HK-2 (cell line): ENCODE measurements at regions not wholly inside any gene's neighbourhood (a gene's known extent, or its start where the extent isn't known, plus 50 kb on each side); places are given as distances from the start of the nearest gene placed in this dataset.
"Not testable (repeated sequence)": the region's sequence is repeated elsewhere in the genome, so short reads cannot be mapped to it uniquely, and the experiment has no call there.

Source experiments
- DNase-seq: peaks from one replicate; pipeline ENCODE4 v3.0.0-alpha.2; 2018; ENCODE audit not compliant: unreplicated experiment

DNA sequence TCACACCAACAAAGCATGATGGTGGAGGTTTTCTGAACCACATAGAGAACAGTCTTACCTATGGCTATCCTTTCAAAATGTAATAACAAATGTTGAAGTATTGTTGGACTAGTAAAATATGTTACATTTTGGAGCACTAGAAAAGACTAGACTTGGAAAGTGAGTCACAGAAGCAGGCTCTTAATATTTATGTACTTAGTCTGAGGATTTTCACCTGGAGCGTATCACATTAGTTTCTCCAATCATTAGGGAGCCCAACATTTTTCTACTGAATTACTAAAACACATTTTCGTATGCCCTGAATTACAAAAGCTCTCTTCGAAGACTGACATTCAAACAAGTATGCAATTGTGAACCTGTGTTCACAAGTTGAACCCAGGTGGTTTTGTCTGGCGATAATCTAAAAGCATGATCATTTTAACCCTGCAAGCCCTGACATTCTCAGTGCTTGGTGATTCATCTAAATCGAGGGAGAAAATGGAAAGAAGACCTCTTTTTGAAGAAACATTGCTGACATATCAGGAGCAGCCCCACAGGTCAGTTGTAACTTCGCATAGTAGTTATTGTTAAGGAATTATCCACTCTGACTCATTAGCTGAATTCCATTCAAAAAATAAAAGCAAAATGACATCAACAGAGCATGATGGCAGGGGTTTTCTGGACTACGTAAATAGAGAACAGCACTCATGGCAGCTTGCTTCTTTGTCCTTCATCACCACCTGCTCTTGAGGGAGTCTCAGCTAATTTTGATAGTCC is 679.8 kb upstream of the NECTIN3 start:
- DNase-seq, result no peak

DNA sequence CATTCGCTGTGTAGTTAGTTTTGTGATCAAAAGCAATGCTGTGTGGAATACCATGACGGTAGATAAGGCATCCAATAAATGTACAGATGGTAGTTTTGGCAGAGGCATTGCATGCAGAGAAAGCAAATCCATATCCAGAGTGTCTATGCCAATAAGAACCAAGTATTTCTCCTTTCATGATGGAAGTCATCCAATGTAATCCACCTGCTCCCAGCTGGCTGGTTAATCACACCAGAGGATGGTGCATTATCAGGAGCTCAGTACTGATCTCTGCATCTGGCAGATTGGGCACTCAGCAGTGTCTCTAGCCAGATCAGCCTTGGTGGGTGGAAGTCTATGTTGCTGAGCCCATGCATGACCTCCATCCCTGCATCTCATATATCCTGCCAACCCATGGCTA is 677.7 kb upstream of the NECTIN3 start:
- no peak for DNase-seq

DNA sequence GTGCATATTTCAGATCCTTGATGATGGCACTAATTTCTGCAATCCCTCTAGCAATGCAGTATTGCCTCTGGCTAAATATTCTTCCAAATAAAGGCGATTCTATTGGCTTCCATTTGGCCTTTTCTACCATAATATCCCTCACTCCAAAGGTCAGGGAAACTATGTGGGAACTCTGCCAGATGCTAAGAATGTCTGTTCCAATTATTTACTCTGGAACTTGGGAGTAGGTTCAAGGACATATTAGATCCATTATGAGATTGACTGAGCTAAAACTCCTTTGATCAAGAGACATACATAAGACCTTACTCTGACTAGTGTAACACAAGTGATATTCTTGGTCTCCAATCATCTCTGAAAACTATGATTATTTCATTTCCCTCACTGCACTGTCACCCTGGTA is 674.5 kb upstream of the NECTIN3 start:
- DNase-seq, result no peak

DNA sequence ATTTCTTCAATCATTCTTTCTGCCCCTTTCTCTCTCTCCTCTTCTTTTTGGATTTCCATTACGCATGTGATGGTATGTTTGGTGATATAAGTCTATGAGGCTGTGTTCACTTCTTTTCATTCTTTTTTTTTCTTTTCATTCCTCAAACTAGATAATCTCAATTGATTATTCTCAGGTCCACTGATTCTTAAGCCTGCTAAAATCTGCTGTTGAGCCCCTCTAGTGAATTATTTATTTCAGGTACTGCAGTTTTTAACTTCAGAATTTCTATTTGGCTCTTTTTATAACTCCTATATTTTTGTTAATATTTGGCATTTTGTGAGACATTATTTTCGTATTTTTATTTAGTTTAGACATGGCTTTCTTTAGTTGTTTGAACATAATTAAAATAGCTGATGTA is 671.3 kb upstream of the NECTIN3 start:
- no peak for DNase-seq

DNA sequence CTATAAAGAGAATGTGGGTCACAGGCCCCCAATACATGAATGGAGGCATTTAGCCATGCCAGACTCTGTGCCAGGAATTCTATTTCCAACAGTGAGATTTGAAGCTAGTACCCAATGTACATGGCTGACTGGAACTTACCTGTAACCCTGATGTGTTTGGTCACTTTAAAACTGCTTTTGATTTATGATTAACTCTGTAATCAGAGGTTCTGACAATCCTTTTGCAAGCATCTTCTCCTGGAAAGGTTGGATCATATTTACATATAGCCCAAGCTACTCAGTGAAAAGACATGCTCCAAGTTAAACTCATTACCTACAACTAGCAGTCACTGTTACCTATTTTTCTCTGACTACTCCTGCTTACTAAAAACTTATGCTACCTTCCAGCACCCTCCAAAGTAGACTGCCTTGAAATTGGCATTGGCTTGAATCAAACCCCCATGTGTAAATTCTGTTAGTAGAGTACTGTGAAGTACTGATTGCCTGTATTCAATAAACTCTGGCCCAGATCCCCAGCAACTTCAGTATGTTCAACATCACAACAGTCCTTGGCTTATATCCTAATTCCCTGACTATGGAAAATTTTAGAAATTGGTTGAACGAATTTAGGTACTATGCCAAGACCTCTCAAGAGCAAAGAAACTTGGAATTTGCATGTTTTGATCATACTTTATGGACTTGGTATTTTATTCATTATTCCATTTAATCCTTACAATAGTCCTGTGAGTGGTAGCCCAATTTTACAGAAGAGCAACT is 665.6 kb upstream of the NECTIN3 start:
- no peak for DNase-seq

DNA sequence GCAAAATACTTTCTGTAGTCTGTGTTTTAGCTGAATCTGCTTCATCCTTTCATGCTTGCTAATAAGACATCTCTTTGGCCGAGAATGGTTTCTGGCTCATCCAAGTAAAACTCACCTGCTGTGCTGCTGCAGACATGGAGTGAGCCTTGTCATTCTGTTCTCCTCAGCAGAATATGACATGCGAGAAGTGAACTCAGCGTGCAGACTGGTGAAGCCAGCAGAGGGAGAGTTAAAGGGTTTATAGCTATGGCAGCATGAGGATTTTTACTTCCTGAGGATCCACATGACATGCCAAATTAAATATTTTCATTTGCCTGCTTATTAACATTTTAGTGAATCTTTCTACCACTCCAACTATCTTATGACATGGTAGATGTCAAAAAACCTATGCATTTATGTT is 658.4 kb upstream of the NECTIN3 start:
- DNase-seq, result no peak

DNA sequence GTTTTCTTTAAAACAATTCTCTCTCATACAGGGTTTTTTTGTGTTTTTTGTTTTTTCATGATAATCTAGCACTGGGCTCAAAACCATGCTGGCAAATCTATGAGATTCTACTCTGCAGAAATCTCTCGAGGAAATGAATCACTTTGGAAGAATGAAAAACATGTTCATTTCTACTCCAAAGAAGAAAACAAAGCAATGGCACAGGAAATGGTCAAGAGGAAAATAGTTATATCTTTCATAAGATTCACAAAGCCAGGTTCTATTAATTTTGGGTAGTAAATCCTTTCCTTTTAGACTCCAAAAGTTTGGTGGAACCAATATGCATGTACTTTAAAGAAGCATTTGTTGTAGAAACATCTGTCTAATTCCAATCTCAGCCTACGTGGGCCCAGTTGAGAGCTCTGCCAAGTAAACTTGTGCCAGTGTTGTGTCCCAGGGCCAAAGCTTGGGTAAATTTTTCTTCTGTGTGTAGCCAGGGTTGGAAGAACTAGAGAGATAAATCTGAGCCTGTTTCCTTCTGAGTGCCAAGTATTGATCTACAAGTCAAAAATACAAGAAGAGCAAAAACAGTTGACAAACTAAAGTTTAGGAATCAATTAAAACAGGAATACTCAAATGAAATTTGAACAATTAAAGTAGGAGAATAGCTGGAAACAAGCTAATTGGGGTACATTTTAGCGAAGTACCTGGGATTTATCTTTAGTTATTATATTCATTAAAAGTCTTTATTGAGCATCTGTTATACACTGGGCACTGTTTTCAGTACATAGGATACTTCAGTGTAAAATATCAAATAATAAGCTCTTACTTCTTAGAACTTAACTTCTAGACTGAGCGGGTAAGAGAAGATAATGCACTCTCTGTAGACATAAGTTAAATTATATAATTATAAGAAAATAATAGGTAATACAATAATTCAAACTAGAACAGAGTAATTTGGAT is 657.5 kb upstream of the NECTIN3 start:
- peak; percentile 7 for DNase-seq

DNA sequence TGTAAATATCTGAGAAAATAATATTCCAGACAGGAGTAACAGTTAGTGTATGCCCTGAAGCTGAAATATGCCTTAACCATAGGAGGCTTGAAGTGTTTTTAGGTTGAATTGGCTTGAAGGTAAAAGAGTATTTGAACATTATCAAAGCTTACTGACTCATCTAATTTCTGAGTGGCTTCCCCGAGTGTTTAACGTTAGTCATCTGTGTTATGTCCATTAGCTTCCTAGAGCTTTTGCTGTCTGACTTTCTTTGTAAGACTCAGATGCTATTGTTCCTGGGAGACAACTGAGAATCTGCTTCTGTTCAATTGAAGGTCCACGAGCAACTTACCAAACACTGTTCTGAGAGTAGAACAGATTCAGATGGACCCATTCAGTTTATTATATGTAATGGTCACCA is 656.8 kb upstream of the NECTIN3 start:
- DNase-seq, result peak; percentile 8

DNA sequence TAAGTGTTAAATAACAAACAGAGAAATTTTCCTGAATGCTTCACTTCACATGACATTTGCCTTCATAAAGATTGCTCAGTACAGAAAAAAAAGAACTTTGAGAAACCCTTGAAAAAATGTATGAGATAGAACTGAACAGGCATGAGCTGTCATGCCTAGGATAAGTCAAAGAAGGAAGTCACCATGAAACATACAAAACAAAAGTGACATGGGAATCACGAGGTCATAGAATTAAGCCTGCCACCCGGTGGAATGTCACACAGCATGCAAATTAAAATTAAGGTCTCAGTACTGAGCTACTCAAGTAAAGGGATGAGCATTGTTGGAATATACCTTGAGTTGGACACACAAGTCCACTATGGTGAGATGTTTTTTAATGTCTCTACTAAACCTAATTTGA is 652.5 kb upstream of the NECTIN3 start:
- peak; percentile 15 for DNase-seq

DNA sequence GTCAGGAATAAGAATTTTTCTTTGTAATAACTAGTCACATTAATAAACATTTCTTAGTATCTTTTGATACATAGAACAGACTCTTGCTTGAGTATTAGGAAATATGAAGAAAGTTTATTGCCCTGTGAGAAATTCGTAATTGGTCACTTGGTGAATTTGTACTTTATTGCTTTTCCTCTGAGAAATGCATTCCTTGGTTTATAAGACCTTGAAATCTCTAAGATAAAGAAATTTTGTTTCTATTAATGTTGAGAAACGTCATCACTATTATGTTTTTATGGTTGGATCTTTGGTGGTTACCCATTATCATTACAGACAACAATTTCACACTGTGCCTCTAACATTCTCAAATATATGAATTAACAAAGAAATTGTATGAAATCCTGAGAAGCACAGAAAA is 652.0 kb upstream of the NECTIN3 start:
- DNase-seq, result no peak

DNA sequence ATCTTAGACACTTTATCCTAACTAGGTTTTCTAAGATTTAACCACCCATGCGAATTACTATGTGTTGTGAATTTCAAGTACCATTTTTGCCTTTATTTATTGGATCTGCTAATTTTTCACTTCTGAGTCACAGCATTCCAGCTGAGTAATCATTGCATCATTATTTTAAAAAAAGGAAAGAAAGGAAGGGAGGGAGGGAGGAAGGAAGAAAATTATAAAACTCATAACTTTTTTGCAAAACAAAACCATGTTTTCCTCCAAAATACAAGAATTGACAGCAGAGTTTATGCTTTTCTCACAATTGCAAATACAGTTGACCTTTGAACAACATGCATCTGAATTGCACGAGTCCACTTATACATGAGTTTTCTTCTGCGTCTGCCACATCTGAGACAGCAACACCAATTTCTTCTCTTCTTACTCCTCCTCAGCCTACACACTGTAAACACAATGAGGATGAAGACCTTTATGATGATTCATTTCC is 651.4 kb upstream of the NECTIN3 start:
- no peak for DNase-seq

DNA sequence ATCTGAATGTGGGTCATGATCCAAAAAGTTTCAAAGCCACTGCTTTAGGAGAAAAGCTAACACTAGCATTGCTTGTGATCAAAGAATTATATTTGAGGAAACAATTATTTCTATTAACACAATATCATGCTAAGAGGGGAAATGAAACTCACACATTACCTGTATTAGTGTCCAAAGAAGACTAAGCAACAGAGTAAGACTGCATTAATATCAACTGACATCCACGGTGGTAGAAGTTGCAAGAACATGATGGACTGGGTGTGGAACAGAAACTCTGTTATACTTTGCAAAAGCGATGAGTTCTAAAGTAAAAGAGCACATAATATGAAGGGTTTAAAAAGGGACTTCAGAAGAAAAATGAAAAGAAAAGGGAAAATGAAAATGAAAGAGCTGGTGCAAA is 648.3 kb upstream of the NECTIN3 start:
- DNase-seq, result no peak

DNA sequence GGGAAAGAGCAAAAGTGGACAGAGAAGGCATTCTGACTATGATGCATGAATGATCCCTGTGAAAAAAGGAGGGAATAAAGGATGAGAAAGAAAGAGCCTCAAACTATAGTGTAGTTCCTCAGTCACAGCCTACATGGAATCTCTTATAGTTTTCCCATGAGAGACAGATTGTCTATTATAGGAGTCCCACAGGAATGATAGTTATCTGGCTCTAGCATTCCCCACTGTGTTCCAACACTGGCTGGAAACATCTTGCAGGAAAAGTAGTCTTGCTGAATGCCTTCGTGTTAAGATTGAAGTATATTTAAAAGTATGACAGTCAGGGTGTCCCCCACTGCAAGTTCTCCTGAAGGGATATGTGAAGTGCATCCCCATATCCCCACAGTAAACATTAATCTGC is 641.5 kb upstream of the NECTIN3 start:
- DNase-seq, result no peak

DNA sequence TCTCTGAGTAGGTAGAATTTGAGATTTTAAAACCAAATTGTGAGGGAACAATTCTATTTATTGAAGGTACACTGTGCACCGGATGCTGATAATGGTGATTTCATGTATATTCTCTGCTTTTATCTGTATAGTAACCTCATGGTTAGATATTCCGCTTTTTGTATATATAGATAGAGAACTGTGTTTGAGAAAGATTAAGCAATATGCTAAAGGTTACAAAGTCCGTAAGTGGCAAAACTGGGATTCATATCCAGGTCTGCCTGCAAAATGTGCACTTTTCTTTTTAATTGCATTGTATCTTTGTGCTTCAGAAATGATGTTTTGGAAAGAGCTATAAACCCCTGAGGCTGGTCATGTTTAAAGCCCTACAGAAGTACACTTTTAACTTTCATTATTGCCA is 635.4 kb upstream of the NECTIN3 start:
- no peak for DNase-seq

DNA sequence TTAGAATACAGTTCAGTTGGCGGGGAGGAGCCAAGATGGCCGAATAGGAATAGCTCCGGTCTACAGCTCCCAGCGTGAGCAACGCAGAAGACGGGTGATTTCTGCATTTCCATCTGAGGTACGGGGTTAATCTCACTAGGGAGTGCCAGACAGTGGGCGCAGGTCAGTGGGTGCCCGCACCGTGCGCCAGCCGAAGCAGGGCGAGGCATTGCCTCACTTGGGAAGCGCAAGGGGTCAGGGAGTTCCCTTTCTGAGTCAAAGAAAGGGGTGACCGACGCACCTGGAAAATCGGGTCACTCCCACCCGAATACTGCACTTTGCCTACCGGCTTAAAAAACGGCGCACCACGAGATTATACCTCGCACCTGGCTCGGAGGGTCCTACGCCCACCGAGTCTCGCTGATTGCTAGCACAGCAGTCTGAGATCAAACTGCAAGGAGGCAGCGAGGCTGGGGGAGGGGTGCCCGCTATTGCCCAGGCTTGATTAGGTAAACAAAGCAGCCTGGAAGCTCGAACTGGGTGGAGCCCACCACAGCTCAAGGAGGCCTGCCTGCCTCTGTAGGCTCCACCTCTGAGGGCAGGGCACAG is 631.5 kb upstream of the NECTIN3 start:
- DNase-seq, result not testable (repeated sequence)

DNA sequence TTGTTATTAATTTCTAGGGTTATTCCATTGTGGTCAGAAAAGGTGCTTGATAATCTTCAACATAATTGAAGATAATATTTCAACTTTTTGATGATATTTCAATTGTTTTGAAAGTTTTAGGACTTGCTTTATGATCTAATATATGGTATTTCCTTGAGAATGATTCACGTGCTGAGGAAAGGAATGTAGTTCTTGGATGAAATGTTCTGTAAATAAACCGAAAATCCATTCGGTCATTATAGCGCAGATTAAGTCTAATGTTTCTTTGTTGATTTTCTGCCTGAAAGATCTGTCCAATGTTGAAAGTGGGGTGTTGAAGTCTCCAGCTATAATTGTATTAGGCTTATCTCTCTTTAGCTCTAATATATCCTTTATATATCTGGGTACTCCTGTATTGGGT is 617.5 kb upstream of the NECTIN3 start:
- no peak for DNase-seq

DNA sequence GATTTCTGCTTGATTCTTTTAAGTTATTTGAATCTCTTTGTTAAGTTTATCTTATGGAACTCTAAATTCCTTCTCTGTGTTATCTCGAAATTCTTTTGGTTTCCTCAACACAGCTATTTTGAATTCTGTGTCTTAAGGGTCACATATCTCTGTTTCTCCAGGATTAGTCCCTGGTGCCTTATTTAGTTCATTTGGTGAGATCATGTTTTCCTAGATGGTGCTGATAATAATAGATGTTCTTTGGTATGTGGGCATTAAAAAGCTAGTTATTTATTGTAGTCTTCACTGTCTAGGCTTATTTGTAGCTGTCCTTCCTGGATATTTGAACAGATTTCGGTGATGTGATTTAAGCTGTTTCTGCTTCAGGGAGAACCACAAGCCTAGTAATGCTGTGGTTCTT is 615.6 kb upstream of the NECTIN3 start:
- DNase-seq, result no peak

DNA sequence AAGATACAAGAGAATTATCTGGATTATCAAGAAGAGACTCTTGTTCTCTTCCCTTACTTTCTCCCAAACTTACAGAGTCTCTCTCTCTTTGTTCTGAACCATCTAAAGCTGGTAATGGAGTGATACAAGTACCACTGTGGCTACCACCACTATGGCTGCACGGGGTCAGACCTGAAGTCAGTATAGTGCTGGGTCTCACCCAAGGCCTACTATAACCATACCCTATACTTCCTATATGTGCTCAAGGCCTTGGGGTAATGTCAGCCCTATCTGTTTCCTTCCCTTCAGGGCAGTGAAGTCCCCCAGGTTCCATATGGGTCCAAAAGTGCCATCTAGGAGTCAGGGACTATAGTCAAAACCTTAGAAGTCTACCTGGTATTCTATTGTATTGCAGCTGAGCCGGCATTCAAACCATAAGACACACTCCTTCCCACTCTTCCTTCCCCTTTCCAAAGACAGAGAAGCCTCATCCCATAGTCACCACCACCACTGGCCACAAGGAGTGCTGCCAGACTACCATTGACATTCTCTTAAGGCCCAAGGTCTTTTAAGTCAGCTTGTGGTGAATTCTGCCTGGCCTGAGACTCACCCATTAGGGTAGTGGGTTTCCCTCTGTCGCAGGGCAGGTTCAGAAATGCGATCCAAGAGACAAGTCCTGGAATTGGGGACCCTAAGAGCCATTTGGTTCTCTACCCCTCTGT is 615.0 kb upstream of the NECTIN3 start:
- no peak for DNase-seq

DNA sequence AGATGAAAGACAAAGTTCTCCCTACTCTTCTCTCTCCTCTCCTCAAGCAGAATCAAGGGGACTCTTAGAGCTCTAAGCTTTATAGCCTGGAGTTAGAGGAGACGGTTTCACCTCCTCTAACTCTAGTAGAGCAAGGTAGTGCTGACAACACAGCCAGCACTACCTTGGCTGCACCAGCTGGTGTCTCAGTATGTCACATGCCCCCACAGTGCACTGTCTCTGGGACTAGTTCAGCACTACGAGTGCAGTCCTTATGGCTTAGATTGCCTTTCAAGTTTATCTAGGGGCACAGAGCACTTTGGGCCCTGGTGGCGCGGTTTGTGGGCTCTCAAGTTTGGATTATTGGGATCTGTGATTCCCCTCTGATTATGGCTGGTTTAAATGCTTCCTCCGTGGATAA is 614.1 kb upstream of the NECTIN3 start:
- no peak for DNase-seq

DNA sequence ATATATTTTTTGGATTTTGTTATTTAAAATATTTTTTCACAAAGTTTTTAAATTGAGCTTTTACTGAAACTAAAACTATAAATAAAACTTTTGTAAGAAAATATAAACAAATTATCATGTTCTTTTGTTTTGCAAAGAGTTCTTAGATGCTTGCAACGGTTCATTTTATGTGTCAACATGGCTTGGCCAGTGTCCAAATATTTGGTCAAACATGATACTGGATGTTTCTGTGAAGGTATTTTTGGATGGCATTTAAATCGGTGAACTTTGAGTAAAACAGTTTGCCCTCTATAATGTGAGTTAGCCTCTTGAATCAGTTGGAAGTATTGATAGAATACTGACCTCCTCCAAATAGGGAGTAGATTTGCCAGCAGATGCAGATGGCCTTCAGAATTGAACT is 612.6 kb upstream of the NECTIN3 start:
- DNase-seq, result no peak

DNA sequence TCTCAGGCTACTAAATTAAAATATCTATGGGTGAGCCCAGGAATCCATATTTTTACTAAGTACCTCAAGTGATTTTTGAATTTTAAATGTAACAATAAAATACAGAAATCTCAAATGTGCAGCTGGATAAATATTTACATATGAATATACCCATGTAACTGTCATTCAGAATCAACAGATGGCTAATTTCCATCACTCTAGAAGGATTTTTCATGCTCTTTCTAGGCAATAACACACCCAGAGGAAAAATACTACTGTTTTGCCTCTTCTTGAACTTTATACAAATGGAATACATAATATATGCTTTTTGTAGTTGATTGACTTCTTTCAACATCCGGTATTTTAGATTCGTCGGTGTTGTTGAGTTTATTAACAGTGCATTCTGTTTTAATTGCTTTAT is 601.3 kb upstream of the NECTIN3 start:
- DNase-seq, result no peak
